ENCODE measurements at regions not wholly inside any gene's neighbourhood (a gene's known extent, or its start where the extent isn't known, plus 50 kb on each side); places are given as distances from the start of the nearest gene placed in this dataset.
A peak's percentile ranks its signal among the peaks of the same experiment; 100 is the strongest.

DNA sequence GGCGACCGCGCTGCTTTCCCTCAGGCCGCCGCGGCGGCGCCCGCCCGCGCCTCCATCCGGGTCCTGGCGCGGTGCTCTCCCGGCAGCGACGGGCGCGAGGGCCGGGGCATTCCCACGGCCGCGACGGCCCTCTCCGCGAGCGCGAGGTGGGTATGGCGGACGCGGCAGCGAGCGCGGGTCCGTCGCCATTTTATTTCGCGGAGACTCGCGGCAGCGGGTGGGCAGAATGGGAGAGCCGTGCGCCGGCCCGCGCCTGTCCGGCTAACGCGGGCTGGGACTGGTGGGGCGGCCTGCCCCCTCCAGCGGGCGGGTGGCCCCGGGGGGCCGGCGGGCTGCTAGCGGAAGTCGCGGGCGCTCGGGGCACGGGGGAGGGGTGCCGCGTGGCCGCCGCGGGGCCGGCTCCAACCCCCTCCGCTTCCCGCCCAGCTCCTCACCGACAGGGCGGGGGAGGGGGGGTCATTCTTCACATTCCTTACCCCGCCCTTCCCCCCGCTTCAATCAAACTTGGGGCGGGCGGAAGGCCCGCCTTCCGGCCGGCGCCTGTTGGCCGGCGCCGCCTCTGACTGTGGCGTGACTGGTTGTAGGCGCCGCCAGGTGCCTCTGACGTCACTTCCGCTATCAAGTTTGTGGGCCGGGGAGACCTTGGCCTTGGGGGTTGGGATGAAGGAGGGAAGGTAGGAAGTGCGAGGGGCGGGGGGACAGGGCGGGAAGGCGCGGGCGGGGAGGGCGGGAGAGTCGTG, 82.1 kb downstream of the PTPDC1 start (continued):
- TF ChIP-seq, protein P1, sequence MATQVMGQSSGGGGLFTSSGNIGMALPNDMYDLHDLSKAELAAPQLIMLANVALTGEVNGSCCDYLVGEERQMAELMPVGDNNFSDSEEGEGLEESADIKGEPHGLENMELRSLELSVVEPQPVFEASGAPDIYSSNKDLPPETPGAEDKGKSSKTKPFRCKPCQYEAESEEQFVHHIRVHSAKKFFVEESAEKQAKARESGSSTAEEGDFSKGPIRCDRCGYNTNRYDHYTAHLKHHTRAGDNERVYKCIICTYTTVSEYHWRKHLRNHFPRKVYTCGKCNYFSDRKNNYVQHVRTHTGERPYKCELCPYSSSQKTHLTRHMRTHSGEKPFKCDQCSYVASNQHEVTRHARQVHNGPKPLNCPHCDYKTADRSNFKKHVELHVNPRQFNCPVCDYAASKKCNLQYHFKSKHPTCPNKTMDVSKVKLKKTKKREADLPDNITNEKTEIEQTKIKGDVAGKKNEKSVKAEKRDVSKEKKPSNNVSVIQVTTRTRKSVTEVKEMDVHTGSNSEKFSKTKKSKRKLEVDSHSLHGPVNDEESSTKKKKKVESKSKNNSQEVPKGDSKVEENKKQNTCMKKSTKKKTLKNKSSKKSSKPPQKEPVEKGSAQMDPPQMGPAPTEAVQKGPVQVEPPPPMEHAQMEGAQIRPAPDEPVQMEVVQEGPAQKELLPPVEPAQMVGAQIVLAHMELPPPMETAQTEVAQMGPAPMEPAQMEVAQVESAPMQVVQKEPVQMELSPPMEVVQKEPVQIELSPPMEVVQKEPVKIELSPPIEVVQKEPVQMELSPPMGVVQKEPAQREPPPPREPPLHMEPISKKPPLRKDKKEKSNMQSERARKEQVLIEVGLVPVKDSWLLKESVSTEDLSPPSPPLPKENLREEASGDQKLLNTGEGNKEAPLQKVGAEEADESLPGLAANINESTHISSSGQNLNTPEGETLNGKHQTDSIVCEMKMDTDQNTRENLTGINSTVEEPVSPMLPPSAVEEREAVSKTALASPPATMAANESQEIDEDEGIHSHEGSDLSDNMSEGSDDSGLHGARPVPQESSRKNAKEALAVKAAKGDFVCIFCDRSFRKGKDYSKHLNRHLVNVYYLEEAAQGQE (tag by site-specific recombination; IDR thresholded peaks at IDR 0.05): no peak
- TF ChIP-seq ZNF274 (IDR thresholded peaks at IDR 0.05; ENCODE audit: low read length): no peak
- TF ChIP-seq ZNF274 (tag by site-specific recombination; IDR thresholded peaks at IDR 0.05; ENCODE audit: borderline replicate concordance): no peak
- TF ChIP-seq ZFP69B (tag by site-specific recombination; IDR thresholded peaks at IDR 0.05): no peak
- TF ChIP-seq ZNF202 (tag by site-specific recombination; IDR thresholded peaks at IDR 0.05; ENCODE audit: borderline replicate concordance): no peak
- peak; percentile 88 for TF ChIP-seq ZEB2 (tag by site-specific recombination; IDR thresholded peaks at IDR 0.05)
- TF ChIP-seq YY1 (tag by site-specific recombination; IDR thresholded peaks at IDR 0.05): peak; percentile 72; the same call in 1 of the 2 replicates
- TF ChIP-seq GLIS2 (tag by site-specific recombination; IDR thresholded peaks at IDR 0.05): peak; percentile 68; the same call in 1 of the 2 replicates
- no peak for TF ChIP-seq ZNF624 (tag by site-specific recombination; IDR thresholded peaks at IDR 0.05)
- 0 out of 2 replicates have a peak, but pooled peaks have one; percentile 33 for TF ChIP-seq SP7 (tag by site-specific recombination; IDR thresholded peaks at IDR 0.05)
- TF ChIP-seq, protein P2, sequence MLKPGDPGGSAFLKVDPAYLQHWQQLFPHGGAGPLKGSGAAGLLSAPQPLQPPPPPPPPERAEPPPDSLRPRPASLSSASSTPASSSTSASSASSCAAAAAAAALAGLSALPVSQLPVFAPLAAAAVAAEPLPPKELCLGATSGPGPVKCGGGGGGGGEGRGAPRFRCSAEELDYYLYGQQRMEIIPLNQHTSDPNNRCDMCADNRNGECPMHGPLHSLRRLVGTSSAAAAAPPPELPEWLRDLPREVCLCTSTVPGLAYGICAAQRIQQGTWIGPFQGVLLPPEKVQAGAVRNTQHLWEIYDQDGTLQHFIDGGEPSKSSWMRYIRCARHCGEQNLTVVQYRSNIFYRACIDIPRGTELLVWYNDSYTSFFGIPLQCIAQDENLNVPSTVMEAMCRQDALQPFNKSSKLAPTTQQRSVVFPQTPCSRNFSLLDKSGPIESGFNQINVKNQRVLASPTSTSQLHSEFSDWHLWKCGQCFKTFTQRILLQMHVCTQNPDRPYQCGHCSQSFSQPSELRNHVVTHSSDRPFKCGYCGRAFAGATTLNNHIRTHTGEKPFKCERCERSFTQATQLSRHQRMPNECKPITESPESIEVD (tag by site-specific recombination; IDR thresholded peaks at IDR 0.05): no peak
- peak; percentile 75; the same call in 1 of the 2 replicates for TF ChIP-seq KLF7 (tag by site-specific recombination; IDR thresholded peaks at IDR 0.05; ENCODE audit: borderline replicate concordance)
- no peak for TF ChIP-seq ZNF302 (tag by site-specific recombination; IDR thresholded peaks at IDR 0.05; ENCODE audit: low read depth)
- TF ChIP-seq MEIS1 (CRISPR knock-in tag; IDR thresholded peaks at IDR 0.05; ENCODE audit: borderline replicate concordance): peak; percentile 18; the same call in 1 of the 2 replicates
- TF ChIP-seq ZNF660 (tag by site-specific recombination; IDR thresholded peaks at IDR 0.05): 0 out of 2 replicates have a peak, but pooled peaks have one; percentile 47
- TF ChIP-seq, protein P3, sequence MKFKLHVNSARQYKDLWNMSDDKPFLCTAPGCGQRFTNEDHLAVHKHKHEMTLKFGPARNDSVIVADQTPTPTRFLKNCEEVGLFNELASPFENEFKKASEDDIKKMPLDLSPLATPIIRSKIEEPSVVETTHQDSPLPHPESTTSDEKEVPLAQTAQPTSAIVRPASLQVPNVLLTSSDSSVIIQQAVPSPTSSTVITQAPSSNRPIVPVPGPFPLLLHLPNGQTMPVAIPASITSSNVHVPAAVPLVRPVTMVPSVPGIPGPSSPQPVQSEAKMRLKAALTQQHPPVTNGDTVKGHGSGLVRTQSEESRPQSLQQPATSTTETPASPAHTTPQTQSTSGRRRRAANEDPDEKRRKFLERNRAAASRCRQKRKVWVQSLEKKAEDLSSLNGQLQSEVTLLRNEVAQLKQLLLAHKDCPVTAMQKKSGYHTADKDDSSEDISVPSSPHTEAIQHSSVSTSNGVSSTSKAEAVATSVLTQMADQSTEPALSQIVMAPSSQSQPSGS (tag by site-specific recombination; IDR thresholded peaks at IDR 0.05; ENCODE audit: low read depth): peak; percentile 91
- TF ChIP-seq, protein P4, sequence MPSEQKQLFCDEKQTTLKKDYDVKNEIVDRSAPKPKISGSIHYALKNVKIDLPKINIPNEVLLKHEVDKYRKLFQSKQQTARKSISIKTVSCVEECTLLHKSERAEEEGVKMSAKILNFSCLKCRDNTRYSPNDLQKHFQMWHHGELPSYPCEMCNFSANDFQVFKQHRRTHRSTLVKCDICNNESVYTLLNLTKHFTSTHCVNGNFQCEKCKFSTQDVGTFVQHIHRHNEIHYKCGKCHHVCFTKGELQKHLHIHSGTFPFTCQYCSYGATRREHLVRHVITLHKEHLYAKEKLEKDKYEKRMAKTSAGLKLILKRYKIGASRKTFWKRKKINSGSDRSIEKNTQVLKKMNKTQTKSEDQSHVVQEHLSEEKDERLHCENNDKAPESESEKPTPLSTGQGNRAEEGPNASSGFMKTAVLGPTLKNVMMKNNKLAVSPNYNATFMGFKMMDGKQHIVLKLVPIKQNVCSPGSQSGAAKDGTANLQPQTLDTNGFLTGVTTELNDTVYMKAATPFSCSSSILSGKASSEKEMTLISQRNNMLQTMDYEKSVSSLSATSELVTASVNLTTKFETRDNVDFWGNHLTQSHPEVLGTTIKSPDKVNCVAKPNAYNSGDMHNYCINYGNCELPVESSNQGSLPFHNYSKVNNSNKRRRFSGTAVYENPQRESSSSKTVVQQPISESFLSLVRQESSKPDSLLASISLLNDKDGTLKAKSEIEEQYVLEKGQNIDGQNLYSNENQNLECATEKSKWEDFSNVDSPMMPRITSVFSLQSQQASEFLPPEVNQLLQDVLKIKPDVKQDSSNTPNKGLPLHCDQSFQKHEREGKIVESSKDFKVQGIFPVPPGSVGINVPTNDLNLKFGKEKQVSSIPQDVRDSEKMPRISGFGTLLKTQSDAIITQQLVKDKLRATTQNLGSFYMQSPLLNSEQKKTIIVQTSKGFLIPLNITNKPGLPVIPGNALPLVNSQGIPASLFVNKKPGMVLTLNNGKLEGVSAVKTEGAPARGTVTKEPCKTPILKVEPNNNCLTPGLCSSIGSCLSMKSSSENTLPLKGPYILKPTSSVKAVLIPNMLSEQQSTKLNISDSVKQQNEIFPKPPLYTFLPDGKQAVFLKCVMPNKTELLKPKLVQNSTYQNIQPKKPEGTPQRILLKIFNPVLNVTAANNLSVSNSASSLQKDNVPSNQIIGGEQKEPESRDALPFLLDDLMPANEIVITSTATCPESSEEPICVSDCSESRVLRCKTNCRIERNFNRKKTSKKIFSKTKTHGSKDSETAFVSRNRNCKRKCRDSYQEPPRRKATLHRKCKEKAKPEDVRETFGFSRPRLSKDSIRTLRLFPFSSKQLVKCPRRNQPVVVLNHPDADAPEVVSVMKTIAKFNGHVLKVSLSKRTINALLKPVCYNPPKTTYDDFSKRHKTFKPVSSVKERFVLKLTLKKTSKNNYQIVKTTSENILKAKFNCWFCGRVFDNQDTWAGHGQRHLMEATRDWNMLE (tag by site-specific recombination; conservative IDR thresholded peaks at IDR 0.05; ENCODE audit: low read depth): peak; percentile 57
- TF ChIP-seq KLF8 (tag by site-specific recombination; IDR thresholded peaks at IDR 0.05): peak; percentile 96
- peak; percentile 44; the same call in 1 of the 2 replicates for TF ChIP-seq ZFHX2 (tag by site-specific recombination; conservative IDR thresholded peaks at IDR 0.05)
- TF ChIP-seq EGR2 (tag by site-specific recombination; IDR thresholded peaks at IDR 0.05; ENCODE audit: low read depth): peak; percentile 64; the same call in 1 of the 2 replicates
- TF ChIP-seq, protein P5, sequence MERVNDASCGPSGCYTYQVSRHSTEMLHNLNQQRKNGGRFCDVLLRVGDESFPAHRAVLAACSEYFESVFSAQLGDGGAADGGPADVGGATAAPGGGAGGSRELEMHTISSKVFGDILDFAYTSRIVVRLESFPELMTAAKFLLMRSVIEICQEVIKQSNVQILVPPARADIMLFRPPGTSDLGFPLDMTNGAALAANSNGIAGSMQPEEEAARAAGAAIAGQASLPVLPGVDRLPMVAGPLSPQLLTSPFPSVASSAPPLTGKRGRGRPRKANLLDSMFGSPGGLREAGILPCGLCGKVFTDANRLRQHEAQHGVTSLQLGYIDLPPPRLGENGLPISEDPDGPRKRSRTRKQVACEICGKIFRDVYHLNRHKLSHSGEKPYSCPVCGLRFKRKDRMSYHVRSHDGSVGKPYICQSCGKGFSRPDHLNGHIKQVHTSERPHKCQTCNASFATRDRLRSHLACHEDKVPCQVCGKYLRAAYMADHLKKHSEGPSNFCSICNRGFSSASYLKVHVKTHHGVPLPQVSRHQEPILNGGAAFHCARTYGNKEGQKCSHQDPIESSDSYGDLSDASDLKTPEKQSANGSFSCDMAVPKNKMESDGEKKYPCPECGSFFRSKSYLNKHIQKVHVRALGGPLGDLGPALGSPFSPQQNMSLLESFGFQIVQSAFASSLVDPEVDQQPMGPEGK (tag by site-specific recombination; IDR thresholded peaks at IDR 0.05): peak; percentile 91
- TF ChIP-seq HOXC10 (CRISPR knock-in tag; IDR thresholded peaks at IDR 0.05): 0 out of 2 replicates have a peak, but pooled peaks have one; percentile 36
- TF ChIP-seq, protein P6, sequence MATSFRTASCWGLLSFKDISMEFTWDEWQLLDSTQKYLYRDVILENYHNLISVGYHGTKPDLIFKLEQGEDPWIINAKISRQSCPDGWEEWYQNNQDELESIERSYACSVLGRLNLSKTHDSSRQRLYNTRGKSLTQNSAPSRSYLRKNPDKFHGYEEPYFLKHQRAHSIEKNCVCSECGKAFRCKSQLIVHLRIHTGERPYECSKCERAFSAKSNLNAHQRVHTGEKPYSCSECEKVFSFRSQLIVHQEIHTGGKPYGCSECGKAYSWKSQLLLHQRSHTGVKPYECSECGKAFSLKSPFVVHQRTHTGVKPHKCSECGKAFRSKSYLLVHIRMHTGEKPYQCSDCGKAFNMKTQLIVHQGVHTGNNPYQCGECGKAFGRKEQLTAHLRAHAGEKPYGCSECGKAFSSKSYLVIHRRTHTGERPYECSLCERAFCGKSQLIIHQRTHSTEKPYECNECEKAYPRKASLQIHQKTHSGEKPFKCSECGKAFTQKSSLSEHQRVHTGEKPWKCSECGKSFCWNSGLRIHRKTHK (tag by site-specific recombination; IDR thresholded peaks at IDR 0.05): no peak

All from HEK293 (cell line).